Middle frontal gyrus (tissue), 1 donor: ENCODE measurements at regions not wholly inside any gene's neighbourhood (a gene's known extent, or its start where the extent isn't known, plus 50 kb on each side); places are given as distances from the start of the nearest gene placed in this dataset.

Experiments used
- DNase-seq: peaks from one replicate; pipeline ENCODE4 v3.0.0-alpha.2; 2015; ENCODE audit warnings: low spot score; ENCODE audit errors: extremely low spot score

GRCh38 chr12:108075561-108075960 is 53.5 kb upstream of the WSCD2 start:
- DNase-seq, result no peak

GRCh38 chr12:108076556-108076955 is 52.5 kb upstream of the WSCD2 start:
- no peak for DNase-seq

DNA sequence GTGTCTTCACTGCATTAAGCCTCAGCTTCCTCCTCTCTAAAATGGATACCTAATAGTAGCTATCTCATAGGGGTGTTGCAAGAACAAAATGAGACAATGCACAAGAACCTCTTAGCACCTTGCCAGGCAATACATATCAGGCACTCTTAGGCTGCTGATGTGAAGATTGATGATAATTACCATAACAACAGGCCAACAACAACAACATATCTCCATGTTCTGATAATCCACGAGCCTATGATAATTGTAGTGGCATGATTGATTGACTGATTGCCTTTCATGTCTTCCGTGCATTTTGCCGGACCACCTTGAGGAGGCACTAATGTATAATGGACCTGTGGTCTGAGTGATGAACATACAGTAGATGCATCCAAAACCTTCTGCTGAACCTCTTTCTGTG is 50.7 kb upstream of the WSCD2 start:
- no peak for DNase-seq
